ENCODE measurements at regions not wholly inside any gene's neighbourhood (a gene's known extent, or its start where the extent isn't known, plus 50 kb on each side); places are given as distances from the start of the nearest gene placed in this dataset.
A peak's percentile ranks its signal among the peaks of the same experiment; 100 is the strongest.
"Not testable (repeated sequence)": the region's sequence is repeated elsewhere in the genome, so short reads cannot be mapped to it uniquely, and the experiment has no call there.

- DNase-seq (ENCODE audit: low read depth), result peak; percentile 1
Measured at GRCh38 chr14:23831596-23831995, 122.0 kb upstream of the DHRS4 start.

GRCh38 chr14:23861666-23862065, 91.9 kb upstream of the DHRS4 start:
- DNase-seq (ENCODE audit: low read depth), result no peak

GRCh38 chr14:23862513-23862912, 91.1 kb upstream of the DHRS4 start:
- DNase-seq (ENCODE audit: low read depth), result no peak

- no peak for DNase-seq (ENCODE audit: low read depth)
Measured at GRCh38 chr14:23863836-23864235, 89.7 kb upstream of the DHRS4 start.

- DNase-seq (ENCODE audit: low read depth), result peak; percentile 5
Measured at GRCh38 chr14:23864259-23864658, 89.3 kb upstream of the DHRS4 start.

- no peak for DNase-seq (ENCODE audit: low read depth)
Measured at GRCh38 chr14:23864861-23865260, 88.7 kb upstream of the DHRS4 start.

- DNase-seq (ENCODE audit: low read depth), result peak; percentile 7
Measured at GRCh38 chr14:23865502-23865901, 88.1 kb upstream of the DHRS4 start.

- no peak for DNase-seq (ENCODE audit: low read depth)
Measured at GRCh38 chr14:23866269-23866668, 87.3 kb upstream of the DHRS4 start.

- DNase-seq (ENCODE audit: low read depth), result no peak
Measured at GRCh38 chr14:23869078-23869719, 84.4 kb upstream of the DHRS4 start.

GRCh38 chr14:23876160-23876750, 77.3 kb upstream of the DHRS4 start:
- DNase-seq (ENCODE audit: low read depth), result no peak

GRCh38 chr14:23877111-23877510, 76.5 kb upstream of the DHRS4 start:
- DNase-seq (ENCODE audit: low read depth), result no peak

- DNase-seq (ENCODE audit: low read depth), result no peak
Measured at GRCh38 chr14:23877538-23878180, 75.9 kb upstream of the DHRS4 start.

GRCh38 chr14:23881282-23881681, 72.3 kb upstream of the DHRS4 start:
- no peak for DNase-seq (ENCODE audit: low read depth)

GRCh38 chr14:23883684-23884540, 69.7 kb upstream of the DHRS4 start:
- no peak for DNase-seq (ENCODE audit: low read depth)

- DNase-seq (ENCODE audit: low read depth), result no peak
Measured at GRCh38 chr14:23884541-23884904, 69.0 kb upstream of the DHRS4 start.

GRCh38 chr14:23887536-23887935, 66.0 kb upstream of the DHRS4 start:
- no peak for DNase-seq (ENCODE audit: low read depth)

- not testable (repeated sequence) for DNase-seq (ENCODE audit: low read depth)
Measured at GRCh38 chr14:23891717-23892116, 61.9 kb upstream of the DHRS4 start.

GRCh38 chr14:23892289-23892688, 61.3 kb upstream of the DHRS4 start:
- DNase-seq (ENCODE audit: low read depth), result not testable (repeated sequence)

GRCh38 chr14:23894362-23895052, 59.1 kb upstream of the DHRS4 start:
- no peak for DNase-seq (ENCODE audit: low read depth)

- DNase-seq (ENCODE audit: low read depth), result no peak
Measured at GRCh38 chr14:23895053-23895419, 58.5 kb upstream of the DHRS4 start.

- DNase-seq (ENCODE audit: low read depth), result peak; percentile 4
Measured at GRCh38 chr14:23895480-23895879, 58.1 kb upstream of the DHRS4 start.

- no peak for DNase-seq (ENCODE audit: low read depth)
Measured at GRCh38 chr14:23896609-23897153, 56.9 kb upstream of the DHRS4 start.

Measured in RPMI7951 (cell line).